HG02763 (cell line): ENCODE measurements at regions not wholly inside any gene's neighbourhood (a gene's known extent, or its start where the extent isn't known, plus 50 kb on each side); places are given as distances from the start of the nearest gene placed in this dataset.

Source experiments
- ATAC-seq: cut with Tn5 transposase; IDR thresholded peaks from one replicate; pipeline ENCODE4 v1.9.1; 2021; ENCODE audit warnings: mild to moderate bottlenecking, moderate library complexity; ENCODE audit not compliant: unreplicated experiment

DNA sequence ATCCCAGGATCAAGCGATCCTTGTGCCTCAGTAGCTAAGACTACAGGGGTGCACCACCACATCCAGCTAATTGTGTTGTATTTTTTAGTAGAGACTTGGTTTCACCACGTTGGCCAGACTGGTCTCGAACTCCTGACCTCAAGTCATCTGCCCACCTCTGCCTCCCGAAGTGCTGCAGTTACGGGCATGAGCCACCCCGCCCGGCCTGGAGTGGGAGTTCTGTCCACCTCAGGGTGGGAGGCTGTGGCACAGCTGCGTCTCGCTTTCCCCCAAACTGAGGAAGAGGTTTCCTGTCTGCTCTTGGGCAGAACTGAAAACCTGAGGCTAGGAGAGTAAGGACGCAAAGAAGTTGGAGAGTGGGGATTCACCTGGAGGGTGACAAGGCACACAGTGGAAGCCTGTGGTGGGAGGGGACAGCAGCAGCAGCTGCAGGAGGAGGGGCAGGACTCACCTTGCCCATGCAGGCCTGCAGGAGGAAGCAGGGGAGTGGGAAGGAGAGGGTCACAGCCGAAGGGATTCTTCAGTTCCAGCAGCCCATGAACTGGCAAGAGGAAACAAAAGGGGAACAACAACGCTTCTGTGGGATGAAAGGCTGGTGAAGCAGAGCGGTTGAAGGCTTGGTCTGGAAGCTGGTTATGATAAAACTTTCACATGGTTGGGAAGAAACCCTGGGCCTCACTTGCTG, 181.4 kb downstream of the GAS1 start:
- ATAC-seq, result no peak

DNA sequence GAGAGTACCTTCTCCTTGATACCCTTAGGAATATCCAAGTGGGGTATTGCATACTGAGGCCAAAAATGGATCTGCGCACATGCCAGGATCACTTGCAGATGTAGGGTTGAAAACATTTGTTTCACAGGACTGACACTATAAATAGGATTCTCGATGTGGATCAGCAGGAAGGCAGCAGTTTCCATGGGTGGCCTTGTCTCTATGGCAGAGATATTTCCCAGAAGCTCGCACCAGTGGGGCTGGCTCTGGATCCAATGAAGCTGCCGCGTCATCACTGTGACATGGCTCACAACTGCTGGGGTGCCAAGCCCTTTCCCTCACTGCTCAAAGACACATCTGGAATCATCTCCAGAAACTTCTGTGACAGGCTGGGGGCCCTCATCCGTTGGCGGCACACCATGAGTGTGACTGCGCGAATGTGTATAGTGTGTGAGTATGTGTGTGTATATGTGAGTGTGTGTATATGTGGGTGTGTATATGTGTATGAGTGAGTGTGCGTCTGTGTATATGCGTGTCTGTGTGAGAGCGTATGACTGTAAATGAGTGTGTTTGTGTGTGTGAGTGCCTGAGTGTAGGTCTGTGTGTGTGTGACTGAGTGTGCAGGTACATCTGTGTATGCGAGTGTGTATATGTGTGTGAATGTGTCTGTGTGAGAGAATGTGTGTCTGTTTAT, 182.5 kb downstream of the GAS1 start:
- ATAC-seq, result no peak

DNA sequence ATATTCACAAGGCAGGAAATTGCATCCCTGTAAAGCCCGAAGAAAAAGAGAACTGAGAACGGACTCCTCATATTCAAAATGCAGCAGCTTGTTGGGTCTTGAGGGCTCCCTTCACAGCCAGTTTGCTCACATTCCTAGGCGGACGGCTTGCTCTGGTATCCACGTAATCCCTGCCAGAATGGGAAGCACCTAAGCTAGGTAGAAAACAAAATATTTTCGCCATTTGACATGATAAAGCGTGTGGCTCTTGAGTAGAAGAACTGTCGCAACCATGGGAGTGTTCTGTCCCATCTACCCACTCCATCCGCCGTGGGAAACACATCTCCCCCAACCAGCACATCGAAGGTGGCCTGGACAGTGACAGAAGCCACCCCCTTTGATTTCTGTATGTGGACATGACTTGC, 183.1 kb downstream of the GAS1 start:
- ATAC-seq, result no peak

DNA sequence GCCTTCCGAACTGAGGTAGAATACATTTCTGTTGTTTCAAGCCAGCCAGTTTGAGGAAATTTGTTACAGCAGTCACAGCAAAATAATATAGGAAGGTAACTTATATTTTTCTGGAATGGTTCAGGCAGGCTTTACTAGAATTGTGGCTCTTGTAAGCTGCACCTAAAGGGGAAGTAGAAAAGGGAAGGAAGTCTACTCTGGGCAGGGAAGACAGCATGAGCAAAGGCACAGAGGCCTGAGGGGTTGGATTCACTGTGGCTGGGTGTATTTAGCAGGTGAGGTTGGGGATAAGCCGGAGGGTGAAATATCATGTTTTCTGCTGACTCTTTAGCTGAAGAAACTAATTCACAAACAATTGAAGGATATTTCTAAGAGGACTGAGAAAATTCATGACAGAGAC, 183.5 kb downstream of the GAS1 start:
- no peak for ATAC-seq

DNA sequence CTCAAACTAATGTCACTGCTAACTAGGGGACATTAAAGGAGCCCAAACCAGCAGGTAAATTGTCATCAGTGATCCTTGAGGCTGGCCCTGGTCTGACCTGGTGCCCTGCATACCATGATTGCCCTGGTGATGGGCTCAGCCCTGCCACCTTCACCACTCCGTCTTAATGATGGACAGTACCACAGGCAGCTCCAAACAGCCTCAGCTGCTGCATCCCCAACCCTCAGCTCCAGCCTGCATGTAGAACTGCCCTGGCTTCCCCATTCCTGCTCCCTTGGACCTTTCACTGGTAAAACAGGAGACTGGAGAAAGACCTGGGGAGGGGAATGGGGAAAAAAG, 190.0 kb downstream of the GAS1 start:
- ATAC-seq, result no peak

DNA sequence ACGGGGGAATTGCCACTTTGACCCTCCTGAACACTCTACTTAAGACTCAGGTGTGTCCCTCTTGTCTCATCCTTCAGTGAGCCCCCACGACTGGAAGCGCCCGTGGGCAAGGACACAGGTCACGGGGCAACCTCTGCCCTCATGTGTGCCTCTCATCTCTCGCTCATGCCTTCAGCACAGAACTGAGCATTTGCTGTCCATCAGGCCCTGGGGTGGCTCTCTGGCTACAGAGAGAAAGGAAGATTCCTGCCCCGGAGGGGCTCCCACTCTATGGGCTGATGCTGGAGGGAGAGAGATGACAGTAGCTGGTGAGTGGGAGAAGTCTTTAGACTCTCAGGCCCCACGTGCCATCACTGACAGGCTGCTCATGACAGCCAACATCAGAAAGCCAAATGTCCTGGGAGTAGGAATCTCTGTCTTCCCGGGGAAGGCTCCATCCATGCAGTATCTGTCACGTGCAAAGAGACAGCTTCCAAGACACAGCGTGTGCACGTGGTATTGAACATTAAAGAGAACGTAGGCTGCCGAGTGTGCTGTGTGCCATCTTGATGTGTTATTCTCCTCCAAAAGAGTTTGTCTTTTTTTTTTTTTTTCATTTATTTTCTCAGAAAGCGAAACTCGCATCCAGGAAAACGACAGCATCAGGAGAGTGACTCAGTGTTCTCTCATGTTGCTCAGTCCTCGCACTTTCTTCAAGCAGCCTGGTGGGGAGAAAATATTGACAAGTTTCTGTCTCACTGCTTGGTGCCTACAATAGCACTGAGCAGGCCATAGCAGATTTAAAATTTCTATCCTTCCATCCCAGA, 190.5 kb downstream of the GAS1 start:
- ATAC-seq, result no peak

DNA sequence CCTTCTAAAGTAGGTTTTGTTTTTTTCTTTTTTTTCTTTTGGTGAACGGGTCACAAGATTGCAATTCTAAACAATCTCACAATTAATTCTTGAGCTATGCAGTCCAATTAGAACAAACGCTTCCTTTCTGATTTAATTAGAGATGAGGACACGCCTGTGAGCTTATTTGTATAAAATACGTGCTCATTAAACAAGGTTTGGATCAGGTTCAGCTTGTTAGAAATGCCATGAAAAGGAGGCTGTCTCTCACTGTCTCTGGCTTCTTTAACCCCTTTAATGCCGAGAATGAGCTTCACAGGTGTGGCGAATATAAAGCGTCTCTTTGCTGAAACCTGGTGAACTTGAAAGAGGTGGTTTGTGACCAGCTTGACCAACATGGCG, 191.8 kb downstream of the GAS1 start:
- ATAC-seq, result no peak

DNA sequence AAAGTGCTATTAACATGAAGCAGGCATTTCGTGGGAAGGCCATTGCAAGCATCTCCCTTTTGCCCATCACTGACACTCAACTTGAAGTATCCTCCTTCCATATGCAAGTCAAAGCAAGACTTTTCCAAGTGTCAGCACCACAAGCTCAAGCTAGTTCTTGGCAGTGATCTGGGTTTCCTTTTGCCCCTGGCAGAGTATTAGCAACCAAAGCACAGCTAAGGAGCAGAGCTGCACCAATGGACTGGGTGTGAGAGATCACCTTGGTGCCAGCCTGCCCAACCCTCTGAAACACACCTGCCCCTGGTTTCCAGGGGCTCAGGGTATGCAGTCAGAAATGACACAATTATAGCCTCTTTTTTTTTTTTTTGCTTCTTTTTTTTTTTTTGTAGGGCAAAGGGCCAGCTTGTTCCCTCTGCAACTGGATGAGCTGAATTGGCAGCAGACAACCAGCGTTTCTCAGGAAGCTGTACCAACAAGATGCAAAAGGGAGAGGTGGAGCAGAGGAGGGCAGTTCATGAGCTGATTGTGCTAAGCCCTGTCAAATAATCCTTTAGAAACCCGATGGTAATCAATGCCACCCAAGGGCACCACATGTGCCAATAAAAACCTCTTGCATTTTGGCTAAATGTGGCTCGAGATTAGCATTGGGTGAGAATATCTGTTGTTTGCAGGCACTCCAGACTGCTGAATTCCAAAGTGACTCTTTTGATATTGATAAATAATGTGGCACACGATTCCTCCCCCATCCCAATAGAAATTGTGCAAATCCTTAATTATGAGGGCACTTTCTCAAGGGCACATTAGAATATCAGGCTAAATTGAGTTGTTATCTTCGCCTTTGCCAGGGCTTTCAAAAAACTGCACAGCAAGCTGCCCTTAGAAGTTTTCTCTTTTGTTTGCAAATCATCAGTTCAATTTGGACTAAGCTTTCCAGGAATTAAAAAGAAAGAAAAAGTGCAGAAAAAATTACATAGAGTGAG, 192.4 kb downstream of the GAS1 start:
- no peak for ATAC-seq

DNA sequence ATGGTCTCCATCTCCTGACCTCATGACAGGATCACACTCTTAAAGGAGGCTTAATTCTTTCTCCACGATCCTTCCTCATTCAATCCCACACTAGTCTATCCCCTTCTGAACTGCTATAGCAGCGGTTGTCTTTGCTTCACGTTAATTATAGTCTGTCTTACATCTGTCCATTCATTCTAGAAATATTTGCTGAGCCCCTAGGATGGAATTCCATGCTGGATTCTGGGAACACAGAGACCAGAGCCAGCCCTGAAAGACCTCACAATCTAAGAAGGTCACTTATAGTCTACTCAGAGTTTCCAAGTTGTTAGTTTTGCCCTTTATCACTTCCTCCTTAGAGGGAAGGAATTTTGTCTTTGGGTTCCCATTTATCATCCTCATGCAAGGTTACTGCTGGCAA, 193.5 kb downstream of the GAS1 start:
- ATAC-seq, result no peak

DNA sequence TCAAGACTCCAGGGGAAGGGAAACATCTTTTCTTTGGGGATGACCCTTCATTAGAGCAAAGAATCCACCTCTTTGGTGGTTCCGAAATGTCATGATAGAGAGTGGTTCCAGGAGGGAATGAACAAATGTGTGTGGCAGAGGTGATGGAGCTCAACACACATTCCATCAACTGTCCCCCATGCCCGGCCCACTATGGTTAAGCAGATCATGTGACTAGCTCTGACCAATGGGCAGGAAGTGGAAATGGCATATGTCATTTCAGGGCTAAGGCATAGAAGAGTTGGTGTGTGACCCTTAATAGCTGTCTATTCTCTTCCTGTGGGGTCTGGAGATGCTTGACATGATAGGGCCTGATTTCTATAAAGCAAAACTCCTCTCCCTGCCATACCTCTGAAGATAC, 194.6 kb downstream of the GAS1 start:
- ATAC-seq, result no peak

DNA sequence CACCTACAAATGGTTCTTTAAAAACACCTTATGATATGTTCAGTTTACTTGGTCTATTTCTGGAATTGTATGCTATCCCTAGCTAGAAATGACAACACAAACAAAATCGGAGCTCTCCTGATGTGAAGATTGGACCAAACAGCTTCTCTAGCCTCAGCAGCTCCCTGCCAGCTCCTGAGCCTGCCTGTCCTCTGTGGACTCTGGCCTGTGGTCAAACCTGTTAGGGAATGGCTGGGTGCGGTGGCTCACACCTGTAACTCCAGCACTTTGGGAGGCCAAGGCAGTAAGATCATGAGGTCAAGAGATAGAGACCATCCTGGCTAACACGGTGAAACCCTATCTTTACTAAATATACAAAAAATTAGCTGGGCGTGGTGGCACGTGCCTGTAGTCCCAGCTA, 195.3 kb downstream of the GAS1 start:
- no peak for ATAC-seq

DNA sequence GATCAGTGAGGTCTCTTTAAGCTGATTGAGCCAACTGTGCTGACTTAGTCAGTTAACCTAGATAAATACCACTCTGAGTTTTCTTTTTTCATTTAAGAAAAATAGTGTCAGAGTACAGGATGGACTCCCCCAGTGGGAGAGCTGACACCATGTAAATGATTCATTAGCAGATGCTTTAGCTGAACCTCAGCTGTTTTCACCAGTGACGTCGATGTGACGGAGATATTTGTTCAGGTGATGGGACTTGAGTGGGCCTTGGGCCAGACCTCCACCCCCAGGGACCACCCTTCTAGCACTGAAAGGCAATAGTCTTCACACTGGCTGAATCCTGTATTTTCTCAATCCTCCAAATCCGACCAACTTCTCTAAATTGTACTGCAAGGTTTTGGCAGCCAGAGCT, 196.1 kb downstream of the GAS1 start:
- ATAC-seq, result no peak

DNA sequence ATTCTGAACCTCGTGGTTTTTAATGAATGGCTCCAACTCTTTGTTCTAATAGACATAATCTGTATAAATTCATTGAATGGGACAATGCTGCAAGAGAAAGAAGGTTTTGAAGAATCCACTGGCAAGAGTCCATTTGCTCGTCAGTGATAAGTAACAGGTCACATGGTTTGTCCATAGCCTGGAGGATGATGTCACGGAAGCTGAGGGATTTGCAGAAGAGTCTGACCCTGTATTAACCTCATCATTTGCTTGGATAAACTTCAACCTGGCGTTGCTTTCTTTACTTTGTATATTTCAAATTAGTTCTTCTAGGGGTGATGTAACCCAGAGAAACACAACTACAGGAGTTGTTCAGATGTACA, 197.4 kb downstream of the GAS1 start:
- ATAC-seq, result no peak

DNA sequence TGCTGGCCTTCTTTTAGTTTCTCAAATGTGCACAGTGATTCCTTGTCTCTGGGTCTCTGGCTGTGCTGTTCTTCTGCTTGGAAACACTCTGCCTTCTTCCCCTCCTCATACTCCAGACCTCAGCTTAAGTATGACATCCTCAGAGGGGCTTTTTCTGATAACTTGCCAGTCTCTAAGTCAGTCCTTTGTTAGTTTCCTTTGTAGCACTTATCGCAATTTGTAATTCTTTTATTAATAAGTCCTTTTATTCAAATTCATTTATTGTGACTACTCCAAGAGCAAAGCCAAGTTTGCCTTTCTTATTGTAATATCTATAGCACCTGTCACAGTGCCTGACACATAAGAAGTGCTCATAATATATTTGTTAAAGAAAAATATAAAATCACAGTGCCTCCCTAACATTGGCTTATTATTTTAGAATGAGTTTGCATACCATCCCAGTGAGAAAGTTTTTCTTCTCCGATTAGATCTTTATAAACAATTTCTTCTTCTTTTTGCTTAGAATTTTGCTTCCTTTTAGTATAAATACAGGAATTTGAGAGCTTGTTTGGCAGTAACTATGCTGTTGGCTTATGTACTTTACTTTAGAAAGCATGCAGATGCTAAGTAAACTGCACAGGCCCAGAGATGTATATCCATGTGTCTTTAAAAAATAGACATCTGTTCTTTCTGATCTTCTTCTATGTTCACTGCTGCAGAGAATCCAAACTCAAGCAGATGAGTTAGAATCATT, 198.0 kb downstream of the GAS1 start:
- no peak for ATAC-seq

DNA sequence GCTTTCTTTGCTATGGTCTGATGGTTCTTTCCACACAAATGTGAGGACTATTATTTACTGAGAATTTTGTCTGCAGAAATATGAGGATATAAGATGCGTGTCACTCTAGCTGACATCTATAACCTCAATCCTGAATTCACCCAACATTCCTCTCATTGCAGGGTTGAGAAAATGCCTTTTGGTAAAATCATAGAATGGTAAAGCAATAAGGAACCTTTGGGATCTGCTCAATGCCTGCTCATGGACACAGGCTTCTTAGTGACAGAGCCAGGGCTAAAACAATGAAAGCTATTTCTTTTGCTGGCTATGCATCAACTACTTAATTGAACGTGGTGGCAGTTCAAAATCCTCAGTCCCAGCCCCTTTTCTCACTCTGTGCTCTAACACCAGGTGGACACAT, 199.6 kb downstream of the GAS1 start:
- ATAC-seq, result no peak

DNA sequence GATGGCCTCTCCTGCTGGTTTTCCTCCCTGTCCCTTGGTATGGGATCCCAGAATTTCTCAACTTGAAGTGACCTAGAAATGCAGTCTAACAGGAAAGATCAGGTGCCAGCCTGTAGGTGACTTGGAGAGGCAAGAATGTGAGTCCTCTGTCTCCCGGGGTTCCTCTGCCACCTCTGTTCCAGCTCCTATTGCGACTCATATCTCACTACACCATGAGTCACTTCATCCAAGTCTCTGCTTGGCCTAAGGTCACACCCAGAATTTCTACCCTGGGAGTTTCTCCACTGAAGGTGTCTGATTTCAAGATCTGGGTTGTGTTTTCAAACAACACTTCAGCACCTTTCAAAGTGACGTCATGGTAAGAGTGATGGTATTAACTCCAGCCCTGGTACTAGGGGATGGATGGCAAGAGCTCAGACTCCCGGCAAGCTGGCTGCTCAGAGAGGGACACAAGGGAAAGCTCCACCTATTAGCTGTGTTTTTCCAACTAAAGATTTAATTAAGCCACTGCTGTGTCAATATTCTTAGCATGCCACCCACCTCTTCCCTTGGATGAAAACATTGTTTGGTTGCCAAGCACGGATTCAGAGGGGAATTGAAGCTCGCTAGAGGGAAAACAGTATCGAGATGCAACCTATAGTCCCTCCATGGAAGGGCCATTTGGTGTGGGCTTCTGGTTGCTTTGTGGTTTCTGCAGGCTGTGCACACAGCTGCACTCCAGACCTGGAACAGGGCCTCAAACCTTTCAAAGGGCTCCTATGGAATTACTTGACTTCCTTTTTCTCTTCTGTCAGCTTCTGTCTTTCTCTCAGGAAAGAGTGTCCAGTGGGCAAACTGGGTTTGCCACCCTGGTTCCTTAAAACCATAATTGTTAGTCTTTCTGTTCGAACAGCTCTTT, 205.7 kb downstream of the GAS1 start:
- no peak for ATAC-seq

DNA sequence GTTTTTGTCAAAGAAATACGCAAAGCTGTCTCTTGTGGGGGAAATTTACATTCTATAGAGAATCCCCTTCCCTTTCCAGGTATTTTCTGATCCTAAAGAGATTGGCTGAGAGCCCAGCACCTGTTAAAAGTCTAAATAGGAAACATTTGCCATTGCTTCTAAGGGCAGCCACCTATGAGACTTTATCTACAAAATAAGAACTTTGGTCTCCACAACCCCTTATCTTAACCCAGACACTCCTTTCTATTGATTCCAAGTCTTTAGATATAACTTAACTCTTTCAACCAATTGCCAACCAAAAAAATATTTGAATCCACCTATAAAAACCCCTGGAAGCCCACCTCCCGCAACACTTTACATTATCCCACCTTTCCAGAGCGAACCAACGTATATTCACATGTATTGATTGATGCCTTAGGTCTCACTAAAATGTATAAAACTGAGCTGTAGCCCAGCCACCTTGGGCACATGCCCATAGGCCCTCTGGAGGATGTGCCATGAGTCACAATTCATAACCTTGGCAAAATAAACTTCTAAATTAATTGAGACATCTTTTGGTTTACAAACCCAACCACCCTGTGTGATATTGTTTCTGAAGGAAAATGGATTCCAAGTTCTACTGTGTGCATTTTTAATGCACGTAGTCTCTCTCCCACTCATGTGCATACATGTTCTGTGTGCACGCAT, 211.4 kb downstream of the GAS1 start:
- no peak for ATAC-seq

DNA sequence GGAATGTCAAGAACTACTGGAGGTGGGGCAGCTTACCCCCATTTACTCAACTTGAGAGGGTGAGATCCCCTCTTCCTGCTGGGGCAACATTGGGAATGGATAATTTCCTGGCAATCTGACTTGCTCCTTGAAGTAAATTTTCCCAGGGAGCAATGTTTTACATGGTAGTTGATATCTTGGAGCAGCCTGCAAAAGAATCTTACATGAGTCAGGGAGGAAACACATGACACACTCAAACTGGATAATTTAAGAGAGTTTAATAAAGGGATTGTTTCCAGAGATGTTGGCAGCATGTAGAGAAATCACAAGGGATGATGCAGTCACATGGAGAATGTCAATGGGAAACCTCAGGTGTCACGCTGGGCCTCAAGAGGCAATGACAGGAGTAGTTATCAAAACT, 212.5 kb downstream of the GAS1 start:
- ATAC-seq, result no peak

DNA sequence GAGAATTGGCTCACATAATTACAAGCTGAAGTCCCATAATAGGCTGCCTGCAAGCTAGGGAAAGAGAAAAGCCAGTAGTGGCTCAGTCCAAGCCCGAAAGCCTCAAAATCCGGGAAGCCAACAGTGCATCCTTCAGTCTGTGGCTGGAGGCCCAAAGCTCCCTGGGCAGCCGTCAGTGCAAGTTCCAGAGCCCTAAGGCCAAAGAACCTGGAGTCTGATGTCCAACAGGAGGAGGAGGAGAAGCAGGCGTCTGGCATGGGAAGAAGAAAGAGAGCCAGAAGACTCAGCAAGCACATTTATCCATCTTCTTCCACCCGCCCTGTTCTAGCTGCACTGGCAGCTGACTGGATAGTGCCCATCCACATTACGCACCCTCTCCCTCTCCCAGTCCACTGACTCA, 213.4 kb downstream of the GAS1 start:
- no peak for ATAC-seq
